ENCODE measurements at regions not wholly inside any gene's neighbourhood (a gene's known extent, or its start where the extent isn't known, plus 50 kb on each side); places are given as distances from the start of the nearest gene placed in this dataset.

- TF ChIP-seq, protein P1, sequence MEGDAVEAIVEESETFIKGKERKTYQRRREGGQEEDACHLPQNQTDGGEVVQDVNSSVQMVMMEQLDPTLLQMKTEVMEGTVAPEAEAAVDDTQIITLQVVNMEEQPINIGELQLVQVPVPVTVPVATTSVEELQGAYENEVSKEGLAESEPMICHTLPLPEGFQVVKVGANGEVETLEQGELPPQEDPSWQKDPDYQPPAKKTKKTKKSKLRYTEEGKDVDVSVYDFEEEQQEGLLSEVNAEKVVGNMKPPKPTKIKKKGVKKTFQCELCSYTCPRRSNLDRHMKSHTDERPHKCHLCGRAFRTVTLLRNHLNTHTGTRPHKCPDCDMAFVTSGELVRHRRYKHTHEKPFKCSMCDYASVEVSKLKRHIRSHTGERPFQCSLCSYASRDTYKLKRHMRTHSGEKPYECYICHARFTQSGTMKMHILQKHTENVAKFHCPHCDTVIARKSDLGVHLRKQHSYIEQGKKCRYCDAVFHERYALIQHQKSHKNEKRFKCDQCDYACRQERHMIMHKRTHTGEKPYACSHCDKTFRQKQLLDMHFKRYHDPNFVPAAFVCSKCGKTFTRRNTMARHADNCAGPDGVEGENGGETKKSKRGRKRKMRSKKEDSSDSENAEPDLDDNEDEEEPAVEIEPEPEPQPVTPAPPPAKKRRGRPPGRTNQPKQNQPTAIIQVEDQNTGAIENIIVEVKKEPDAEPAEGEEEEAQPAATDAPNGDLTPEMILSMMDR (IDR thresholded peaks at IDR 0.05): peak in 1 of 7 experiments; percentile 41
- TF ChIP-seq POLR2AphosphoS5 (IDR thresholded peaks at IDR 0.05) (no peak), EP300 (IDR thresholded peaks at IDR 0.05) (no peak)
These were observed 253.6 kb downstream of the KIF20B start for GRCh38 chr10:89954787-89955566.
